Ishikawa (cell line): ENCODE measurements at regions not wholly inside any gene's neighbourhood (a gene's known extent, or its start where the extent isn't known, plus 50 kb on each side); places are given as distances from the start of the nearest gene placed in this dataset.

Experiments used
- CEBPB ChIP-seq: IDR thresholded peaks from 2 replicates; pipeline ENCODE4 v1.6.1; 2012
- EP300 ChIP-seq: IDR thresholded peaks from 2 replicates; pipeline ENCODE4 v1.6.1; 2012; ENCODE audit warnings: borderline replicate concordance
- RAD21 ChIP-seq: IDR thresholded peaks from 2 replicates; pipeline ENCODE4 v1.6.1; 2012; ENCODE audit warnings: low read depth
- TAF1 ChIP-seq: IDR thresholded peaks from 2 replicates; pipeline ENCODE4 v1.6.1; 2012; ENCODE audit warnings: low read depth, mild to moderate bottlenecking
- YY1 ChIP-seq: IDR thresholded peaks from 2 replicates; pipeline ENCODE4 v1.6.1; 2012; ENCODE audit warnings: low read depth
- TF ChIP-seq, protein P1 (sequence below): IDR thresholded peaks from 2 replicates; pipeline ENCODE4 v1.6.1; 2012
- TF ChIP-seq, protein P2 (sequence below): IDR thresholded peaks from 2 replicates; pipeline ENCODE4 v1.6.1; 2012

DNA sequence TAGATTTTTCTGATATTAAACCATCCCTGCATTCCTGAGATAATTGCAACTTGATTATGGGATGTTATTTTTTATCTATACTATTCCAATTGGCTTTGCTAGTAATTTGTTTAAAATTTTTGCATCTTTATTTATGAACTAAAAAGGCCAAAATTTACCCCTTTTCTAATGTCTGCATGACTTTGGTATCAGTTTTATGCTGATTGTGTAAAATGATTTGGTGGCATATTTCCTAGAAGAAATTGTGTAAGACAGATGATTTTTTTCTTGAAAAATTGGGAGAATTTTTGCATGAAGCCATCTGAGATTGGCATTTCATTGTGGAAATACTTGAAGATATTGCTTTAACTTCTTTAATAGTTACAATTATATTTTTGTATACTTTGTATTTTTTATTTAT, 183.8 kb upstream of the TBL1XR1 start:
- TF ChIP-seq RAD21 (no peak), EP300 (no peak), YY1 (no peak), CEBPB (no peak), TAF1 (no peak)
- TF ChIP-seq, protein P1, sequence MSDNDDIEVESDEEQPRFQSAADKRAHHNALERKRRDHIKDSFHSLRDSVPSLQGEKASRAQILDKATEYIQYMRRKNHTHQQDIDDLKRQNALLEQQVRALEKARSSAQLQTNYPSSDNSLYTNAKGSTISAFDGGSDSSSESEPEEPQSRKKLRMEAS = no peak
- TF ChIP-seq, protein P2, sequence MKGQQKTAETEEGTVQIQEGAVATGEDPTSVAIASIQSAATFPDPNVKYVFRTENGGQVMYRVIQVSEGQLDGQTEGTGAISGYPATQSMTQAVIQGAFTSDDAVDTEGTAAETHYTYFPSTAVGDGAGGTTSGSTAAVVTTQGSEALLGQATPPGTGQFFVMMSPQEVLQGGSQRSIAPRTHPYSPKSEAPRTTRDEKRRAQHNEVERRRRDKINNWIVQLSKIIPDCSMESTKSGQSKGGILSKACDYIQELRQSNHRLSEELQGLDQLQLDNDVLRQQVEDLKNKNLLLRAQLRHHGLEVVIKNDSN = no peak
